GM18511 (cell line): ENCODE measurements at regions not wholly inside any gene's neighbourhood (a gene's known extent, or its start where the extent isn't known, plus 50 kb on each side); places are given as distances from the start of the nearest gene placed in this dataset.
"Not testable (repeated sequence)": the region's sequence is repeated elsewhere in the genome, so short reads cannot be mapped to it uniquely, and the experiment has no call there.

Experiments
- ATAC-seq: cut with Tn5 transposase; IDR thresholded peaks from one replicate; pipeline ENCODE4 v1.9.1; 2021; ENCODE audit warnings: mild to moderate bottlenecking, moderate library complexity; ENCODE audit not compliant: unreplicated experiment

DNA sequence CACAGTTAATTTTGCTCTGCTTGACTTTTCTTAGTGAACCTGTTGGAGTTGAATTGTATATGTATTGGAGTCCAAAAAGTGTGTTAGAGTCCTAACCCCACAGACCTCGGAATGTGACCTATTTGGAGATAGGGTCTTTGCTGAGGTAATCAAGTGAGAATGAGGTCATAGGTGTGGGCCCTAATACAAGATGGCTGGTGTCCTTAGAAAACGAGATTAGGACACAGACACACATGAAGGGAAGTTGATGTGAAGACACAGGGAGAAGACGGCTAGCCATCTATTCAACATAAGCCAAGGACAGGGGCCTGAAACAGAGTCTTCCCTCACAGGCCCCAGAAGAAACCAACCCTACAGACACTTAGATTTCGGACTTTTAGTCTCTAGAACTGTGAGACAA, 260.6 kb upstream of the NEBL start:
- no peak for ATAC-seq

DNA sequence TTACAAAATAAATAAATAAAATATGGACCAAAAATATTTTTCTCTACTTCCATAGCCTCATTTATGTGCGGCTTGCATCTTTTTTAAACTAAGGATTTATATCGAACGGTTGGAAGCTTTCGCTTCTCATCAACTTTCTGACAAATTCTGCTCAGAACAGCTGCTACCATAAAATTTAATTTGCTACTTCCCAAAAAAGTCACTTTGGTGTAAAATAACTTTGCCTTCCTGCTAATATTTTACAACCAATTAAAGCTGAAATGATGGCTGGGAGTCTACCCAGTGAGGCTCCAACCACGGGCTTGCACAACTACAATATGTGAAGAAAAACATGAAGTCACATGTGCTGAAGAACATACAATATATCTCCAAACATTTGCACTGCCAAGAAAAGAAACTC, 253.1 kb upstream of the NEBL start:
- no peak for ATAC-seq

DNA sequence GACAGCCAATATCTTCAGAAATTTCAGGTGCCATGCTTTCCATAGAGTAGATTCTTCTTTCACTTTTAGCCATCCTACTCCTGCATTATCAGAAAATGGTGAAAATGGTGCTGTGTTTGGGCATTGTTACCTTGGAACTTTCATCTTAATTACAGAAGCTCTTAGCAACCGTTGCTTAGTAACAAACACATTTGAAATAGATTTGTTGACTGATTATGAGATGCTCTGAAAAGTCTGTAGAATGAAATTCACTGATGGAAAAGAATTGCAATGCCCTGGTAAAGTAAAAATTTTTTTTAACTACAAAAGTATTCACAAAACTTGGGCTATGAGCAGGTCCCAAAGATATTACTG, 249.3 kb upstream of the NEBL start:
- ATAC-seq, result no peak

DNA sequence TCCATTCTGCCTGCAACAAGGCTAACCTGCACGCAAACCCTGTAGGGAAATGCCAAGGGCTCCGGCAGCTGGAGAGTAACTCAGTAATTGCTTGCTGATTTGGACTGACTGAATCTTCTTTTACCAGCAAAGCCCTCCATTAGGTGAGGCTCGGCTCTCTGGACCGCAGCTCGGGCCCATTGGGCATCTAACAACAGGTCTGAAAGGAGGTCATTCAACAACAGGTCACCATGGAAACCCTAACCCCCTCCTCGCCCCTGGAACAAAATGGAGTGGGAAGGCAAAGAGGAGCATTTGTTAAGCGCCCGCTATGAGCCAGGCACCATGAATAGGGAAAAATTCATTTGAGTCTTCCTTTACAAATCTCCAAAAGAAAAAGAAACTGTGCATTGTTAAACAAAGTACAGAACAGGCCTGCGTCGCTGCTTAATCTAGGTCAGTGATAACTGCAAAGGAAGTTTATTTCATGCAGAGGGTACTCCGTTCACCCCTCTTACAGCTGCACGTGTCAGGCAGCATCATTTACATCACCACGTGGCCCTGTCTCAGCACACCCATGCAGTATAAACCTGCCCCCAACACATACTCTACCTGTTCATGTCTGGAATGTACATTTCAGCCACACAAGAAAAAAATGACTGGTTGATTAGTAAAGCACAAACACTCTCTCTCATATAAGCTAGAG, 248.8 kb upstream of the NEBL start:
- no peak for ATAC-seq

DNA sequence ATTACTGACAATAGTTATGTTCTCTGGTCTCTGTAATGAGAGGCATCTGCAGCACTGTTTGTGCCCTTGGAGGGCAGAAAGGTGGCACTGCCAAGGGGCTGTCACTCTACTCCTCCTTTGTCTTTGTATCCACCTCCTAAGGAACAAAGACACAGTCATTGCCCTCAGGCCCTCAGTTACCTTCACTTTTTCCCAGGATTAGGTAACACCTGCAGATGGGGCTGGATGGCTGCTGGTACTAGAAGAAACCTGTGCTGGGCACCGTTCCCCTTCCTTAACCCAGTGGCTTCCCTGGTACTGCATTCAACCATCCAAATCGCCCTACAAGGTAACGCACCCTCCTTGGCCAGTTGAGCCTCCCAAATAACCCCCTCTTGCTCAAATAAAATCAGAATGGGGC, 246.9 kb upstream of the NEBL start:
- ATAC-seq, result no peak

DNA sequence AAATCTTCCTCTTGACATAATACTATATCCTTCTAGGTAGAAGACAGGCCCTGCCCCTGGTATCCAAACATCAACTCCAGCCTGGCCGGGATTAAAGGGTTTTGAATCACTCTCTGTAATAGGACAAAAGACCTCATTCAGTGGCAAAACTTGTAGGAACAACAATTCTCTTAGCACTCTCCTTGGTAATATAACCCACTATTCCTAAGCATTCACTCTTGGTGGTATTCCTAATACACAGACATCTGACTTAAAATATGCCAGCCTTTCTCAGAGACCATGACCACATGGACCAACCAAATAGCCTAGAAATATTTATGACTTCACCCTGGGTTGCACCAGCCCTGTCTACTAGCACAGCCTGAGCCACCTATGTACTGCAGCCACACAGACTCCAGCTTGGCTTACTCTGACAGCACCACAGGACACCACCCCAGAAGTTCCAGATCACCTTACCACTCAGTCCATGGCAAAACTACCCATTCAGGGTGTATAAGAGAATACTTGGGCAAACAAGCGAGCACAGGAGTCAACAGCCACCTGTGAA, 244.9 kb upstream of the NEBL start:
- no peak for ATAC-seq

DNA sequence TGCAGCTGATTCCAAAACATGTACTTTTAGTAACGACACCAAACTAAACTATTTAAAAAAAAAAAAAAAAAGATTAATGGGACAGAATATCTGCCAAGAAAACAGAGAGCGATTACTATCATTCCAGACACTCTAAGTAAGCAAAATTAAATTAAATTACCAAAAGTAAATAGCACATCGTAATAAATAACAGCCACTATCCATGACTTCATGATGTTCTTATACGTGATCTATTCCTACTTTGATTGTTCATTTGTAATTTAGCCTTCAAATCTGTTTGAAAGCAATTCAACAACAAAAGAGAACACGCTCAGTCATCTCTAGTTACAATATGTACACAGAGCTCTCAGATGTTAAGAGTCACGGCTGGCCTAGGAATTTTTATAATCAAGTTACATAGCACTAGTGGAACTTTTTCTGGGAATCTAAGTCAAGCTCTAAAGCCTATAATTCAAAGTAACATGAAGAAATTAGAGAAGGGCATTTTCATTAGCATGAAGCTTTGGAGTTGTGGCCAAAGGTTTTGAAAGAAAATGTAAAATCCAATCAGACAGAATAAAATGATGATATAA, 241.7 kb upstream of the NEBL start:
- ATAC-seq, result no peak

DNA sequence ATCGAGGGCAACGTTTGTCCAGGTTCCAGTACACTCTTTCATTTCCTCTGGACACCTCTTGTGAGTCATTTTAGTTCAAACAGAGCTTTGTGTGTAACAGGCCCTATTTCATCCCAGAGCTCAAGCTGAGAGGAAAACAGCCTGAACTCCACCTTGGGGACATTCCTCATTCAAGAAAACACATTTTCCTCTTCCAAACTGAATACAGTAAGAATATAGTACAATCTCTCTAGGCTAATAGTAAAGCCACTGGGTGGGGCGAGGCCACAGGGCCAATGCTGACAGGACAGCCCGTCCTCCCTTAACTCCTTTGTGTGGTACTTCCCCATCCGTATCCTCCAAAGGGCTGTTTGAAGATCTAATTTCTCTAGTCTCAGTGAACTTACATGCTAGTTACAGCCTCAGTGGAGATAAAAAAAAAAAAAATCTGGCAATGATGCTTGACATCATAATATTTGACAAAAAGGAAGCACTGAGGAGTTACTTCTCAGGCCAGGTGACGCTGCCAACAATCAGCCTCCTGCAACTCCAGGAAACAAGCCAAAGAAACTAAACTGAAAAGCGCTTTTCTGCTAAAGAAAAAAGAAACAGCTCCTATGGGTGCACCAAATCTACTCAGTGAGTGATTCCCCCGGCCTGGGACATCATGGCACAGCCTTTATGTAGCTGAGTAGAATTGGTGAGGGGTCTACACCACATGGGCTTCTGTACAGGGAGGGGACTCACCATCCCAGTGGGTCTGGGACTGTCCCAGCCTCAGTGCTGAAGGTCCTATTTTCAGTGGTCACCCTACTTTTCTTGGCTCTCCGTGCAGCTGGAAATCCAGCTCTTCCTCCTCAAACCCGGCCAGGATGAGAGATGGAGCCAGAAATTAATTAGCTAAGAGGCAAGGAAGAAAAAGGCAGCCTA, 238.2 kb upstream of the NEBL start:
- ATAC-seq, result no peak

DNA sequence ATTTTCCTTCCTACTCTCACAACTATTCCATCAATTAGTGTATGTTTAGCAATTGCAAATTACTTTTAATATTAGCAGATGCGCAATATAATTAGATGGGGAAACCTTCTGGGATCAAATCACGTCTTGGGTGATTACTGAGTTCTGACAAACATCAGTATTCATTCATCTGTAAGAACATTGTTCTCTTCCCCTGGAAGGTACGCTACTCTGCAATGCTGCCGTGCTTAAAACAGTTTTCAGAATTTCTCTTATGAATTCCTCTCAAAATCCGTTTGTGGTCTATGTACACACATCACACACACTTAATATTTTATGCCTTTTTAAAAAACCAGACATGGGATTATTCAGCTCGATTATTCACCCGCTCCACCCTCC, 237.5 kb upstream of the NEBL start:
- ATAC-seq, result no peak

DNA sequence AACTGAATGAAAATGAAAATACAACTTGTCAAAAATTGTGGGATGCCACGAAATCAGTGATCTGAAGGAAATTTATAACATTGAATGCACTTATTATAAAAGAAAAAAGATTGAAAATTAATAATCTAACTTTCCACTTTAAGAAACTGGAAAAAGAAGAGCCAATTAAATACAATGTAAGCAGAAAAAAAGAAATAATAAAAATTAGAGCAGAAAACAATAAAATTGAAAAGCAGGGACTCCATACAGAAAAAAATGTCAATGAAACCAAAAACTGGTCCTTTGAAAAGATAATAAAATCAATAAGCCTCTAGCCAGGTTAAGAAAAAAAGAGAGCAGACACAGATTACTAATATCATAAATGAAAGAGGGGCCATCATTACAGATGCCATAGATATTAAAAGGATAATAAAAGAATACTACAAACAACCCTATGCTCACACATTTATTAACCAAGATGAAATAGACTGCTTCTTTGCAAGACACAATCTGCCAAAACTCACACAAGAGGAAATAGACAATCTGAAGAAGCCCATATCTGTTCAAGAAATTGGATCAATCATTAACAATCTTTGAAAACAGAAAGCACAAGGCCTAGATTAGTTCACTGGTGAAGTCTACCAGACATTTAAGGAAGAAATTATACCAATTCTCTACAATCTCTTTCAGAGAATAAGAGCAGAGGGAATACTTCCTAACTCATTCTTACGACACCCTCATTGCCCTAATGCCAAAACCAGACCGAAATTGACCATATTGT, 233.8 kb upstream of the NEBL start:
- ATAC-seq, result no peak

DNA sequence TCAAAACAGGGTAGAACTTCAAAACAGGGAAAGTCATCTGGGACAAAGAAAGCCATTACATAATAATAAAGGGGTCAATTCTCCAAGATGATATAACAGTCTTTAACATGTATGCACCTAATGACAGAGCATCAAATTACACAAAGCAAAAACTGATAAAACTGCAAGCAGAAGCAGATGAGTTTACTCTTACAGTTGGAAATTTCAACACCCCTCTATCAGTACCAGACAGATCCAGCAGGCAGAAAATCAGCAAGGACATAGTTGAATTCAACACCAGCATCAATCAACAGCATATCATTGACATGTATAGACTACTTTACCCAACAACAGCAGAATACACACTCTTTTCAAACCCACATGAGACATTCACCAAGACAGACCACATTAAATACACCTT, 233.0 kb upstream of the NEBL start:
- ATAC-seq, result no peak

DNA sequence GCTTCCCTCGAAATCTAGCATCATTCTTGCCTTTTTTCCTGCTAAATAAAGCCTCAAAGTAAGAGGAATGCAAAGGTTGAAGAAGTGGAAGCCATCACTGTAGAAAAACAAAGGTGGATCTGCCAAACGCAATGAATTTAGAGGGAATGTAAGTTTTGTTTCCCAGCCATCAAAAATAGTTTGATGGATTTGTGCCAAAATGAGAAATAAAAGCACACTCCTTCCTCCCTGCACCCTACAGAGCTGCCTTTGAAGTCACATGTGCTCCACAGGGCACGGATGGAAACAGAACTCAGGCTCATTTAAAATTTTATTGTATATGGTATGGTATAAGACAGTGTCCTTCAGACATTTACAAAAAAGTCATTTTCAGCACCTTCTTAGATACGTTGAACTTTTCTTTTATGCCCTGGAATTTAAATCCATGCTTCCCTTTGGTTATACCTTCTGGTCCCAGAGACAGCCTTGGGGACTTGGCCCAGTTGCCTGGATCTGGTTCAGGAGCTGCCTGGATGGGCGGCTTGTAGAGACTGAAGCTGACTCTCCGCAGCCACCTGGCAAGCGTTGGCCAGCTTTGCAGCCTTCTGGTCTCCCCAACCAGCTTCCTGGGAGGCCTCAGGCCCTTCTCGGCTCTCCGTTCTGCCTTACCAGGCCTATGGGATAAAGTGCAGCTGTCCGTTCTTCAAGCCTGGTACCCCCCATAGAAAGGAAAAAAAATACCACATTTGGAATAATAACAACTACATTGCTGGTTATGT, 228.5 kb upstream of the NEBL start:
- no peak for ATAC-seq

DNA sequence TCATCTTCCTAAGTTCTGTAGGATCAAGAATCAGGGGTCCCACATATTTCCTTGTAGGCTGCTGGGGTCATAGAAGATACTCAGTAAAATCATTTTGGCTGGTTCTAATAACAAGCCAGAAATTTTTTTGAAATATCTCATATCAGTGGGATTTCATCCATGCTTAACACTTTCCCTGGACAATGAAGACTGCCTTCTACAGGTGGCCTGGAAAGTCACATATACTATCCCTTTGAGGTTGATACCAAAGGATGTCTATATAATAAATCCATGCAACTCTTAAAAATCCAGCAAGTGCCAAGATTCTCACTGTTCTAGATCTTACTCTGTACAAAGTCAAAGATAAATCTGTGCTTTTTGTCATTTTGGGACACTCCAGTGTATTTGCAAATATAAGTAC, 225.8 kb upstream of the NEBL start:
- ATAC-seq, result no peak

DNA sequence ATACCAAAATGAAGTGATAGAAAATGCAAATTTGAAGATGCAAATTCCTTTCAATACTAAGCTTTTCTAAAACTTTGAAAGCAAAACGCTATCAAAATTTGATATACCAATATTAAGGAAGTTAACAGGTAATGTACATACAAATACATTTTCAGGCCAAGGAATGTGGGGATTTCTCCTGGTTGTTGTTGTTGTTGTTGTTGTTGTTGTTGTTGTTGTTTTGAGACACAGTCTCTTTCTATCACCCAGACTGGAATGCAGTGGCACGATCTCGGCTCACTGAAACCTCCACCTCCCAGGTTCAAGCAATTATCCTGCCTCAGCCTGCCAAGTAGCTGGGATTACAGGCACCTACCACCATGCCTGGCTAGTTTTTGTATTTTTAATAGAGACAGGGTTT, 224.7 kb upstream of the NEBL start:
- not testable (repeated sequence) for ATAC-seq

DNA sequence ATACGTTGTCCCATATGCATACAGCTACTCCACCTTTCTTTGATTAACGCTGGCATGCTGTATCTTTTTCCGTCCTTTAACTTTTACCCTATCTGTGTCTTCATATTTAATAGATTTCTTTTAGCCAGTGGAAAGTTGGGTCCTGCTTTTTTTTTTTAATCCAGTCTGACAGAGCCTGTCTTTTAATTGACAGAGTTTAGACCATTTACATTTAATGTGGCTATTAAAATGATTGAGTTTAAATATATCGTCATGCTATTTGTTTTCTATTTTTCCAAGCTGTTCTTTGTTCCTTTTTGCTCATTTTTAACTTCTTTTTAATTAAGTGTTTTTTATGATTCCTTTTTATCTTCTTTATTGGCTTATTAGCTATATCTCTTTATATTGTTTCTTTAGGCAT, 217.6 kb upstream of the NEBL start:
- no peak for ATAC-seq

DNA sequence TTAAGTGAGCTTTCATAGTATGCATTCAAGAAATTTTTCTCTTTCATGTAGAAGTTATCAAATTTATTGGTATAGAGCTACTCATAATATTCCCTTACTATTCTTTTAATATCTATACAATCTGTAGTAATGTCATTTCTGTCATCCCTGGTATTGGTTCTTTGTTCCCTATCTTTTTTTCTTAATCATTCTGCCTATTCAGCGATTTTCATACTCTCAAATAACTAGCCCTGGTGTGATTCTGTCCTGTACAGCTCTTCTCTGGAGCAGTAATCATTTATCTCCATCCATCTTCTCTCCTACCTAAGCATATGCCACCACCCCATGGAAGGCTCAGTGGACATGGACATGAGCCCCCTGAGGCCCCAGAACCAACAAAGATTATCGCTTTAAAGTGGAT, 213.2 kb upstream of the NEBL start:
- no peak for ATAC-seq

DNA sequence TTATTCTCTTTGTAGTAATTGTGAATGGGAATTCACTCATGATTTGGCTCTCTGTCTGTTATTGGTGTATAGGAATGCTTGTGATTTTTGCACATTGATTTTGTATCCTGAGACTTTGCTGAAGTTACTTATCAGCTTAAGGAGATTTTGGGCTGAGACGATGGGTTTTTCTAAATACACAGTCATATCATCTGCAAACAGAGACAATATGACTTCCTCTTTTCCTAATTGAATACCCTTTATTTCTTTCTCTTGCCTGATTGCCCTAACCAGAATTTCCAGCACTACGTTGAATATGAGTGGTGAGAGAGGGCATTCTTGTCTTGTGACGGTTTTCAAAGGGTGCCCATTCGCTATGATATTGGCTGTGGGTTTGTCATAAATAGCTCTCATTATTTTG, 209.8 kb upstream of the NEBL start:
- ATAC-seq, result not testable (repeated sequence)

DNA sequence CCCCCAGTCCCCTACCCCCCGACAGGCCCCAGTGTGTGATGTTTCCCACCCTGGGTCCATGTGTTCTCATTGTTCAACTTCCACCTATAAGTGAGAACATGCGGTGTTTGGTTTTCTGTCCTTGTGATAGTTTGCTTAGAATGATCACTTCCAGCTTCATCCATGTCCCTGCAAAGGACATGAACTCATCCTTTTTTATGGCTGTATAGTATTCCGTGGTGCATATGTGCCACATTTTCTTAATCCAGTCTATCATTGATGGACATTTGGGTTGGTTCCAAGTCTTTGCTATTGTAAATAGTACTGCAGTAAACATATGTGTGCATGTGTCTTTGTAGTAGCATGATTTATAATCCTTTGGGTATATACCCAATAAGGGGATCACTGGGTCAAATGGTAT, 208.2 kb upstream of the NEBL start:
- ATAC-seq, result not testable (repeated sequence)

DNA sequence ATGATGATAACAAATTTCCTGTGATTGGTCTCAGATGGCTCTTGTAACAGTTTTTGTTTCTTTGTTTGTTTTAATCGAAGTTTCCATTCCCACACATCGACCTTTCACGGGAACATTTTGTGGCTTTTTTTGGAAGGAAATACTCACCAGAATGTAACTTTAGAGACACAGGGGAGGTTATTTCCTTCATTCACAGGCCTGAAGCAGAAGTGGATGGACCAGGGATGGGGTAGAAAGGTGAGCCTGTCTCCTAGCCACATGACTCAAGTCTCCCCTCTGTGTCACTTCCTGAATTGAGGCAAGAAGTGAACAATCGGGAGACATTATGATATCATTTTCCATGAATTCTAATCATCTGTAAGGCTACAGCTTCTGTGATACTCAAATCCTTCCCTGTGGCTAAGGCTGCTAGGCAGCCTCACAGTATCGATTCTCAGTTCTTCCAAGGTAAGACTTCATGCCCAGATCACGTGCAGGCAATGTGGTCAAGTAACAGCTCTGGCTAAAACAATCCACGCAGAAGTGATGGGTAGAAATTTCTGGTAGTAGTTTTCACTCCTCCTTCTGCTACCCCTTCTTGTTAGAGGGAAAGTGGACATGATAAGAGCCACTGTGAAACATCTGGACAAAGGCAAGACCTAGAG, 203.9 kb upstream of the NEBL start:
- ATAC-seq, result no peak

DNA sequence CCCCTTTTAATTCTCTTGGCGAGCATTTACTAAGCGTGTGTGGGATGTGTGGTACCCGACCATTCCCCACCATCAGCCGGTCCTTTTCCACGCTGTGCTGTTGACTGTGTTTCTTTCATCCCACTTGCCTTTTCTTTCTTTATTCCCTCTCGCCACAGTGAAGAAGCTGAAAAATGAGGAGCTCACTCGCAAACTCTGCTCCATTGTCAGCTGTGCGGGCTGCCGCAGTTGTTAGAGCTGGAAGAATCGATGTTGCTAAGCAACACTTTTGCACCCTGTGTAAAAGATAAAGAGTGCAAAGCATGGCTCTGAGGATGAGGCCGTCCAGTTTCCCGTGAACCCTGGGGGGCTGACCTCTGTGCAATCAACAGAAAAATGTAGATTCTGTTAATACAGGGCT, 203.1 kb upstream of the NEBL start:
- no peak for ATAC-seq
